Lower leg skin (tissue), 3 donors: ENCODE measurements at regions not wholly inside any gene's neighbourhood (a gene's known extent, or its start where the extent isn't known, plus 50 kb on each side); places are given as distances from the start of the nearest gene placed in this dataset.

Experiments used
- CTCF ChIP-seq, 3 donors: fragments of 450-650 bp; IDR thresholded peaks; one replicate each; pipeline ENCODE4 v1.5.1; 2016; ENCODE audit warnings: antibody characterized with exemption in 3 of 3, mild to moderate bottlenecking in 3 of 3, moderate library complexity in 2 of 3
- POLR2A ChIP-seq, 2 donors: fragments of 450-650 bp; IDR thresholded peaks; one replicate each; pipeline ENCODE4 v1.6.1; 2016 to 2017; ENCODE audit warnings: antibody characterized with exemption in 2 of 2, mild to moderate bottlenecking in 1 of 2, moderate library complexity in 1 of 2

GRCh38 chr10:22110761-22111160, 107.1 kb downstream of the EBLN1 start:
- no peak for TF ChIP-seq CTCF (IDR thresholded peaks at IDR 0.05)
- TF ChIP-seq POLR2A (IDR thresholded peaks at IDR 0.05): no peak
